SK-N-SH (cell line): ENCODE measurements at regions not wholly inside any gene's neighbourhood (a gene's known extent, or its start where the extent isn't known, plus 50 kb on each side); places are given as distances from the start of the nearest gene placed in this dataset.

Experiments
- EP300 ChIP-seq, 2 experiments: IDR thresholded peaks; 2 replicates each; pipeline versions ENCODE4 v1.4.0 to v1.6.1; 2012; ENCODE audit warnings: borderline replicate concordance in 1 of 2, low read depth in 1 of 2, low read length in 1 of 2
- TF ChIP-seq, protein P1 (sequence below): fragments of 200-600 bp; sonication (generic); IDR thresholded peaks from 2 replicates; pipeline ENCODE4 v1.6.1; 2017; ENCODE audit warnings: antibody characterized with exemption, mild to moderate bottlenecking, moderate library complexity

DNA sequence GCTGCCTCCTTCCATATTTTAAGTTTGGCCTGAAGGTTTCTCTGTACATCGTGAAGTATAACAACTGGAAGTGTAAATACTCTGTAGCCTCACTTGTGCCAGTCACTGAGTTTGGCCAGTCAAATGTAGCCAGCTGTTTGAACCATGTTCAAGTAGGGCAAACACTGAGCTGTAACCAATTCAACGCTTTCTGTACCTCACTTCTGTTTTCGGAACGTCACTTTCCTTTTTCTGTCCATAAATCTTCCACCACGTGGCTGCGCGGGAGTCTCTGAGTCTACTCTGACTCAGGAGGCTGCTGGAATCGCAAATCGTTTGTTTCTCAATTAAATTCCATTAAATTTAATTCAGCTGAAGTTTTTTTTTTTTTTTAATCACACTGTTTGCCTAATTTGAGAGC lies 88.8 kb upstream of the RARB start:
- TF ChIP-seq, protein P1, sequence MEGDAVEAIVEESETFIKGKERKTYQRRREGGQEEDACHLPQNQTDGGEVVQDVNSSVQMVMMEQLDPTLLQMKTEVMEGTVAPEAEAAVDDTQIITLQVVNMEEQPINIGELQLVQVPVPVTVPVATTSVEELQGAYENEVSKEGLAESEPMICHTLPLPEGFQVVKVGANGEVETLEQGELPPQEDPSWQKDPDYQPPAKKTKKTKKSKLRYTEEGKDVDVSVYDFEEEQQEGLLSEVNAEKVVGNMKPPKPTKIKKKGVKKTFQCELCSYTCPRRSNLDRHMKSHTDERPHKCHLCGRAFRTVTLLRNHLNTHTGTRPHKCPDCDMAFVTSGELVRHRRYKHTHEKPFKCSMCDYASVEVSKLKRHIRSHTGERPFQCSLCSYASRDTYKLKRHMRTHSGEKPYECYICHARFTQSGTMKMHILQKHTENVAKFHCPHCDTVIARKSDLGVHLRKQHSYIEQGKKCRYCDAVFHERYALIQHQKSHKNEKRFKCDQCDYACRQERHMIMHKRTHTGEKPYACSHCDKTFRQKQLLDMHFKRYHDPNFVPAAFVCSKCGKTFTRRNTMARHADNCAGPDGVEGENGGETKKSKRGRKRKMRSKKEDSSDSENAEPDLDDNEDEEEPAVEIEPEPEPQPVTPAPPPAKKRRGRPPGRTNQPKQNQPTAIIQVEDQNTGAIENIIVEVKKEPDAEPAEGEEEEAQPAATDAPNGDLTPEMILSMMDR = no peak
- no peak for TF ChIP-seq EP300 (IDR thresholded peaks at IDR 0.05; ENCODE audit: borderline replicate concordance in 1 of 2, low read depth in 1 of 2, low read length in 1 of 2)
